ENCODE measurements at regions not wholly inside any gene's neighbourhood (a gene's known extent, or its start where the extent isn't known, plus 50 kb on each side); places are given as distances from the start of the nearest gene placed in this dataset.

GRCh38 chrX:122583551-122583950 lies 600.5 kb upstream of the GRIA3 start:
- CTCF ChIA-PET = no interaction called here
- POLR2A ChIA-PET = no interaction called here
- no peaks in the 10 kb centered on the region; the same call in 1 of the 2 replicates for H3K9me3 ChIP-seq (ENCODE audit: control insufficient read depth, insufficient read depth, low read depth, low read length)
- no peaks in the 10 kb centered on the region for H3K36me3 ChIP-seq (ENCODE audit: control insufficient read depth in 2 of 2, insufficient read depth in 1 of 2, low read length in 2 of 2)
- no peak overlapping the region for H3K4me3 ChIP-seq (ENCODE audit: low read depth, low read length)
- H3K27ac ChIP-seq (ENCODE audit: extremely low read depth, low read depth, low read length) = no peak overlapping the region
- no peaks in the 10 kb centered on the region for H3K4me1 ChIP-seq (ENCODE audit: control insufficient read depth, insufficient read depth, low read length)
- TF ChIP-seq ZNF223 (tag by site-specific recombination; IDR thresholded peaks at IDR 0.05) (no peak), ZNF335 (tag by site-specific recombination; conservative IDR thresholded peaks at IDR 0.05) (no peak), KLF9 (tag by site-specific recombination; IDR thresholded peaks at IDR 0.05; ENCODE audit: low read depth) (no peak), SP7 (tag by site-specific recombination; IDR thresholded peaks at IDR 0.05) (no peak)

- Histone ChIP-seq H3K4me1 (ENCODE audit: control insufficient read depth, insufficient read depth, low read length) (no peaks in the 10 kb centered on the region), H3K36me3 (ENCODE audit: control insufficient read depth in 2 of 2, insufficient read depth in 1 of 2, low read length in 2 of 2) (no peaks in the 10 kb centered on the region), H3K27ac (ENCODE audit: extremely low read depth, low read depth, low read length) (no peak overlapping the region), H3K9me3 (ENCODE audit: control insufficient read depth, insufficient read depth, low read depth, low read length) (no peaks in the 10 kb centered on the region; the same call in 1 of the 2 replicates), H3K4me3 (ENCODE audit: low read depth, low read length) (no peak overlapping the region)
- ChIA-PET CTCF (no interaction called here), POLR2A (no interaction called here)
- TF ChIP-seq ZFHX2 (tag by site-specific recombination; conservative IDR thresholded peaks at IDR 0.05) = no peak
- TF ChIP-seq, protein P1, sequence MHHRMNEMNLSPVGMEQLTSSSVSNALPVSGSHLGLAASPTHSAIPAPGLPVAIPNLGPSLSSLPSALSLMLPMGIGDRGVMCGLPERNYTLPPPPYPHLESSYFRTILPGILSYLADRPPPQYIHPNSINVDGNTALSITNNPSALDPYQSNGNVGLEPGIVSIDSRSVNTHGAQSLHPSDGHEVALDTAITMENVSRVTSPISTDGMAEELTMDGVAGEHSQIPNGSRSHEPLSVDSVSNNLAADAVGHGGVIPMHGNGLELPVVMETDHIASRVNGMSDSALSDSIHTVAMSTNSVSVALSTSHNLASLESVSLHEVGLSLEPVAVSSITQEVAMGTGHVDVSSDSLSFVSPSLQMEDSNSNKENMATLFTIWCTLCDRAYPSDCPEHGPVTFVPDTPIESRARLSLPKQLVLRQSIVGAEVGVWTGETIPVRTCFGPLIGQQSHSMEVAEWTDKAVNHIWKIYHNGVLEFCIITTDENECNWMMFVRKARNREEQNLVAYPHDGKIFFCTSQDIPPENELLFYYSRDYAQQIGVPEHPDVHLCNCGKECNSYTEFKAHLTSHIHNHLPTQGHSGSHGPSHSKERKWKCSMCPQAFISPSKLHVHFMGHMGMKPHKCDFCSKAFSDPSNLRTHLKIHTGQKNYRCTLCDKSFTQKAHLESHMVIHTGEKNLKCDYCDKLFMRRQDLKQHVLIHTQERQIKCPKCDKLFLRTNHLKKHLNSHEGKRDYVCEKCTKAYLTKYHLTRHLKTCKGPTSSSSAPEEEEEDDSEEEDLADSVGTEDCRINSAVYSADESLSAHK (tag by site-specific recombination; IDR thresholded peaks at IDR 0.05) = no peak
These were observed 599.1 kb upstream of the GRIA3 start for GRCh38 chrX:122584981-122585380.

- Histone ChIP-seq H3K36me3 (ENCODE audit: control insufficient read depth in 2 of 2, insufficient read depth in 1 of 2, low read length in 2 of 2) (no peaks in the 10 kb centered on the region), H3K4me1 (ENCODE audit: control insufficient read depth, insufficient read depth, low read length) (no peaks in the 10 kb centered on the region), H3K4me3 (ENCODE audit: low read depth, low read length) (no peak overlapping the region), H3K9me3 (ENCODE audit: control insufficient read depth, insufficient read depth, low read depth, low read length) (no peaks in the 10 kb centered on the region; the same call in 1 of the 2 replicates), H3K27ac (ENCODE audit: extremely low read depth, low read depth, low read length) (no peak overlapping the region)
- CTCF ChIA-PET = no interaction called here
- POLR2A ChIA-PET = no interaction called here
- no peak for TF ChIP-seq ZNF169 (tag by site-specific recombination; IDR thresholded peaks at IDR 0.05)
- TF ChIP-seq ZNF792 (tag by site-specific recombination; IDR thresholded peaks at IDR 0.05) = no peak
- TF ChIP-seq ZNF324 (tag by site-specific recombination; IDR thresholded peaks at IDR 0.05) = no peak
- no peak for TF ChIP-seq ZNF157 (tag by site-specific recombination; IDR thresholded peaks at IDR 0.05)
- TF ChIP-seq, protein P2, sequence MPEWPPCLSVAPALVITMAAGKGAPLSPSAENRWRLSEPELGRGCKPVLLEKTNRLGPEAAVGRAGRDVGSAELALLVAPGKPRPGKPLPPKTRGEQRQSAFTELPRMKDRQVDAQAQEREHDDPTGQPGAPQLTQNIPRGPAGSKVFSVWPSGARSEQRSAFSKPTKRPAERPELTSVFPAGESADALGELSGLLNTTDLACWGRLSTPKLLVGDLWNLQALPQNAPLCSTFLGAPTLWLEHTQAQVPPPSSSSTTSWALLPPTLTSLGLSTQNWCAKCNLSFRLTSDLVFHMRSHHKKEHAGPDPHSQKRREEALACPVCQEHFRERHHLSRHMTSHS (tag by site-specific recombination; IDR thresholded peaks at IDR 0.05) = no peak
- TF ChIP-seq WT1 (tag by site-specific recombination; IDR thresholded peaks at IDR 0.05) = no peak
- no peak for TF ChIP-seq ZNF239 (tag by site-specific recombination; IDR thresholded peaks at IDR 0.05)
- TF ChIP-seq ZNF623 (tag by site-specific recombination; IDR thresholded peaks at IDR 0.05) = no peak
These were observed 597.2 kb upstream of the GRIA3 start for GRCh38 chrX:122586831-122587230.

DNA sequence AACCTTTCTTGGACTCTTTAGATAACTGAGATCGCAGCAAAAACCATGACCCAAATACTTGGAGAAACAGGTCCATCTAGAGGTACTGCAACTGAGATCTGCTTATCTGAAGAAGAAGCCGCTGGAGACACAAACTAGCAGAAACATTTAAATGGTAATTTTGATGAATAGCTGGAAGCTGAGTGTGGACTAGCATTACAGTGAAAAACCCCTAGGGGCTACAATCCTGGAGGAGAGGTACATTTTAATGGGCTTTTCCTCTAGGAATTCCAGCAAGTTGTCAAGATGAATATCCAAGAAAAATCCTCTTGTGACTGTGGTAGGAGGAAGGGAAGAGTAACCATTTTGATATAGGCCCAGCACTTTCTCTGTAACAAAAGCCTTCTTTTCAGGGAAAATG lies 592.5 kb upstream of the GRIA3 start:
- POLR2A ChIA-PET = no interaction called here
- Histone ChIP-seq H3K9me3 (ENCODE audit: control insufficient read depth, insufficient read depth, low read depth, low read length) (no peaks in the 10 kb centered on the region), H3K4me3 (ENCODE audit: low read depth, low read length) (no peak overlapping the region), H3K4me1 (ENCODE audit: control insufficient read depth, insufficient read depth, low read length) (no peaks in the 10 kb centered on the region), H3K27ac (ENCODE audit: extremely low read depth, low read depth, low read length) (no peak overlapping the region), H3K36me3 (ENCODE audit: control insufficient read depth in 2 of 2, insufficient read depth in 1 of 2, low read length in 2 of 2) (0 out of 3 replicates have a peak, but pooled peaks cover 0 to 4% of the 10 kb centered on the region in 2 experiments)
- no peak for TF ChIP-seq ZNF157 (tag by site-specific recombination; IDR thresholded peaks at IDR 0.05)
- no peak for TF ChIP-seq ZFP41 (tag by site-specific recombination; IDR thresholded peaks at IDR 0.05; ENCODE audit: borderline replicate concordance)
- TF ChIP-seq ZNF184 (tag by site-specific recombination; IDR thresholded peaks at IDR 0.05) = no peak
- no peak for TF ChIP-seq ZNF585B (tag by site-specific recombination; IDR thresholded peaks at IDR 0.05)
- no peak for TF ChIP-seq ZNF549 (tag by site-specific recombination; IDR thresholded peaks at IDR 0.05)
- TF ChIP-seq ZNF518A (tag by site-specific recombination; conservative IDR thresholded peaks at IDR 0.05; ENCODE audit: low read depth) = no peak
- TF ChIP-seq ZNF473 (tag by site-specific recombination; IDR thresholded peaks at IDR 0.05) = no peak
- CTCF ChIA-PET = interaction anchor here (0.6 kb wide), 1 partner anchor 84 kb away, joined by 4 read pairs; no protein-coding TSS in a partner anchor
